Left kidney (tissue), 1 donor: ENCODE measurements at regions not wholly inside any gene's neighbourhood (a gene's known extent, or its start where the extent isn't known, plus 50 kb on each side); places are given as distances from the start of the nearest gene placed in this dataset.

Experiments used
- DNase-seq: peaks from one replicate; pipeline ENCODE4 v3.0.0-alpha.2; 2013

DNA sequence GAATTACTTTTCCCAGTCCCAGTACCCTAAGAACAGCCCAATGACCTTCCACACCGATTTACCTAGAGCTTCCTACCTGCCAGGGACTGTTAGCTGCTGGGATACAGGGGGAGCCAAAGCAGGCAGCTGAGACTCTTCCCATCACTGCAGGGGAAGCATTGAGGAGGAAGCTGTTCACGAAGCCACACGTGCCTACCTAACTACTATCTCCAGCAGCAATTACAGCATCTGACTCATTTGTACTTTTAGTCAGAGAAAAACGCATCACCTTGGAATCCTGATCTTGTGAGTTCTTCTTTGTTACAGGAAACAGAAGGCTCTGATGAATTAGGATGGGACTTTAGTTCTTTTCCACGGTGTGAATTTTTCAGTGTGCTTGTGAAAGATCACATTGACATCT is 113.7 kb upstream of the DHX40 start:
- DNase-seq: no peak

- no peak for DNase-seq
These were observed 110.7 kb upstream of the DHX40 start for GRCh38 chr17:59454633-59455105.

GRCh38 chr17:59456428-59456827 is 109.0 kb upstream of the DHX40 start:
- DNase-seq: no peak

GRCh38 chr17:59456923-59457615 is 108.3 kb upstream of the DHX40 start:
- no peak for DNase-seq

GRCh38 chr17:59462385-59462784 is 103.0 kb upstream of the DHX40 start:
- no peak for DNase-seq

- DNase-seq: no peak
These were observed 101.2 kb upstream of the DHX40 start for GRCh38 chr17:59464246-59464645.

GRCh38 chr17:59465949-59466307 is 99.5 kb upstream of the DHX40 start:
- DNase-seq: no peak

DNA sequence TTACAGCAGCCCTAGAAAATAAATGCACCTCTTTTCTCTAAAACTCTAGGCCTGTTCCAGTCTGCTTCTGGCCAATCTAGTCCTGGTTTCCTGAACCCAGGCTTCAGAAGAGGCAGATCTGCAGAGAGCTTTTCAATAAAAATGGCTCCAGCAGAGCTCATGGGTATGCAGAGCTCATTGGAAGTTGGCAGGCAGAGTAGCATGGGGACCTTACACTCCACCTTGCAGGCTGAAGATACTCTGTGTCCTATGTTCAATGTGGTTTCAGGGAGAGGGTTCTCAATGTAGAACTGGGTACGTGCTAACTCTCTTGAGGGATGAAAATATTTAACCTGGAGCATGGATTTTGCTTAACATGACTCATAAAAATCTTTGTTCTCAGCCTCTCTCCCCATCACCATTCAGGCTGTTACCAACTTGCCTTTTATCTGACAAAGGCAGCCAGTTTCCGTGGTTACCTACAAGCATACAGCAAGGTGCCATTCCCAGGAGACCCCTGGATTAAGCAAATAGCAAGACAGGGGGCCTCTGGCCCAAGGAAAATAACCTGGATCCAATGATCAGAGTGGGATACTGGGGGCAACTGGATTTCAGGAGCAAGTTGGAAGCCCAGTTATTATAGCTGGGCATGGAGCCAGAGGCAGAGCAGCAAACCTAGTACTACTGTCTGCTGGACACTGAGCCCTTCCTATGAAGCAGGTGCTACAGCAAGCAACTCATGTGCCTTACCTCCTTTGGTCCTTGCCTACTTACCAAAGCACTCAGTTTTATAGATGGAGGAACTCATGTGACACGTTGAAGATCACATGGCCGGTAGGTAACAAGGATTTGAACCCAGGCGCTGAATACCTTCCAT is 98.2 kb upstream of the DHX40 start:
- DNase-seq: no peak

DNA sequence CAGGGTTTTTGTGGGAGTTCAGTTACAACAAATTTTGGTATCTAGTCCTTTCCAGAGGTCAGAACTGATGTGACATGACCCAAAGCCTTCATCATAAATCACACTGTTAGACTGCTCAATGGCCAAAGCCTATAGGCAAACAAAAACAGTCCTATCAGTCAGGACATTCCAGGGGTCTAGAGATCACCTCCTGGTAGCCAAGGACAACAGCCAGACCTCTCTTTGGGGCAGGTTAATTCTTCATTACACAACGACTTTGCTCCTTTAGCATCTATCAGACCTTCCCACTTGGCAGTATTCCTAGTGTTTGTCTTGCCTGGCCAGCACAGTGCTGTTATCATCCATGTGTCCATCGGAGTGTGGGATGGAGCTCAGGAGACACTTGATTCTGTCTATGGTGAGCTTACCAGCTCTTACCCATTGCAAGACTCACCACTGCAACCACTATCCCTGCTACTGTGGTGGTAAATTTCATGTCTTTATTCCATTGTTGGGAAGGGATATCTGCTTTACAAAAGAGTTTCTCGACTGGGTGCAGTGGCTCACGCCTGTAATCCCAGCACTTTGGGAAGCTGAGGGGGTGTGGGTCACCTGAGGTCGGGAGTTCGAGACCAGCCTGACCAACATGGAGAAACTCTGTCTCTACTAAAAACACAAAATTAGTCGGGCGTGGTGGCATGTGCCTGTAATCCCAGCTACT is 95.5 kb upstream of the DHX40 start:
- no peak for DNase-seq

GRCh38 chr17:59470624-59471297 is 94.6 kb upstream of the DHX40 start:
- DNase-seq: no peak

DNA sequence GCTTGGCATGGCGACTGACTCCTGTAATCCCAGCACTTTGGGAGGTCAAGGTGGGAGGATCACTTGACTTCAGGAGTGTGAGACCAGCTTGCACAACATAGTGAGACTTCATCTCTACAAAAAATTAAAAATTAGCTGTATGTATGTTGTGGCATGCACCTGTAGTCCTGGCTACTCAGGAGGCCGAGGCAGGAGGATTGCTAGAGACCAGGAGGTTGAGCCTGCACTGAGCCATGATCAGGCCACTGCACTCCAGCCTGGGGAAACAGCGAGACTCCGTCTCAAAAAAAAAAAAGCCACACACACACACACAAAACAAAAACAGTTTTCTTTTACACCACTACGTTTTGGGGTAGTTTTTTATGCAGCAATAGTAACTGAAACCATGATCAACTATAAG is 89.0 kb upstream of the DHX40 start:
- DNase-seq: no peak

- DNase-seq: no peak
These were observed 86.3 kb upstream of the DHX40 start for GRCh38 chr17:59479141-59479540.

DNA sequence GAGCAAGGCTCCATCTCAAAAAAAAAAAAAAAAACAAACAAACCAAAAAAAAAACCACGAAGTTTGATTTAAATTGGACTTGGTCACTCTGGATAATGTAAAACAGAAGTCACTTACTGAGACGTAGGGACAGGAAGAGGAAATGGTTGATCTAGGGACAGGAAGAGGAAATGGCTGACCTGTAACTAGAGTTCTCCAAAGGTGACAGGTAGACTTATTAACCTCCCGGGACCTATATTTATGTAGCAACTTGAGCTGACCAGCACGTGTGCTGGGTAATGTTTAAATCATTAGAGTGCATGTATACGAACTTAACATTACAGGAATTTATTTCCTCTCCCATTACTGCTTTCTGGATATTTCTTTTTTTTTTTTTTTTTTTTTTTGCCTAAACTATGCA is 81.5 kb upstream of the DHX40 start:
- peak; percentile 50 for DNase-seq

DNA sequence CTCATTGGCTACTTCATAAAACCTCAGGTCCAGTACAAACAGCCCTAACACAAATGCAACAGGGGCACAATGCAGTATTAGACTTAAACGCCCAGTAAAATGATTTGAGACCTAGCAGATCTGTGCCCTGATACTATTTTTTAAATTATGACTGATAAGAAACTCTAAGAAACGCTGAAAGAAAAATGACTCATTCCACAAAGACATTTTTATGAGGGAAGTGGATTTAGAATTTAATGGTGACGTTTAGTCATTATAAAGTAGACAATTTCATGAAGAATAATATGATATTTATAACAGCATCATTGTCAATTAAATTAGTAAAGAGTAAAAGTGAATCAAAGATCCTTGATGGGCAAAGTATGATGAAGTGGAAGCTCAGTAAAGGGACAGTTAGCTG is 80.4 kb upstream of the DHX40 start:
- DNase-seq: no peak

- no peak for DNase-seq
These were observed 79.5 kb upstream of the DHX40 start for GRCh38 chr17:59485946-59486345.

DNA sequence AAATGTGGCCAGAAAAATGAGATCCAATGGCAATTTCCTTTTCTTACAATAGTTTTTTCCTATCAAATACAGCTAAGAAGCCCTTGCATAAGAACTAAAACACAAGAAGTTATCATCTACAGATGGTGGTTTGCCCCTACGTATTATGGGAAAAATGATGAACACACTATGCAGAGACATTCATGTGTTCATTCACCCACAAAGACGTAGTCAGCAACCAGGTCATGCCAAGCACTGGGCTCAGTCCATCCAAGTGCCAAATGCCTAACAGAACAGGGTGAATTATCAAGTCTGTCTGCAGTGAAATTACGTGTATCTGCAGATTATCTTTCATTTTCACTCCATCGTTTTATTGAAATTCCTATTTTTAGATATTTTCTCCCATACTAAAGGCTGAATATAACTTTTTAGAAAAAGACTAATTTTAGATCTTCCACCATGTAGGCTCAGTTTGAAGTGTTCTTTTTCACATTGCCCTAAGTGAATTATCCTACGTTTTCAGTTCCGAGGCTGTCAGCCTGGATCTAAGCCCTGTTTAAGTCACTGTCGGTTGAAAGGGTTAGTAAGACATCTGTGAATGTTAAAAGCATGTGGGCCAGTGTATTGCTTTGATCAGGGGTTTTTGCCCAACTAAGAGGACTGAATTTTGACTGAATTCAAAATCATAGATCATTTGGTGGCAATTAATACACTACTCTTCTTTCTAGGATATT is 78.1 kb upstream of the DHX40 start:
- no peak for DNase-seq

DNA sequence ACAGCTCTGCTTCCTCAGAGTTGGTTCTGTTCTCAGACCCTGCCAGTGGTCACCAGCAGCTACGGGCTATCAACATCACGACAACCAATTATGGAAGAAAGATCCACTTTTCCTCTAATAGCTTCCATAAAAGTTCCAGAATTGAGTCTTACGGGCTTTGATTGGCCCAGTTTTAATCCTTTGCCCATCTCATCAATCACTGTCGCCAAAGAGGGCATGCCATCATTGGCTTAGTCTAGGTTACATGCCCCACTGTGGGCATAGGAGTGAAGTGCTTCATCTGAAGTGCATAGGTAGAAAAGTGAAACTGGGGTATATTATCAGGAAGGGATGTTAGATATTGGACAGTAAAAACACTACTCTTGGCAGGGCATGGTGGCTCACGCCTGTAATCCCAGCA is 76.6 kb upstream of the DHX40 start:
- no peak for DNase-seq

GRCh38 chr17:59490216-59490615 is 75.2 kb upstream of the DHX40 start:
- no peak for DNase-seq

- DNase-seq: no peak
These were observed 73.9 kb upstream of the DHX40 start for GRCh38 chr17:59491353-59492090.

GRCh38 chr17:59492091-59492451 is 73.3 kb upstream of the DHX40 start:
- DNase-seq: no peak

DNA sequence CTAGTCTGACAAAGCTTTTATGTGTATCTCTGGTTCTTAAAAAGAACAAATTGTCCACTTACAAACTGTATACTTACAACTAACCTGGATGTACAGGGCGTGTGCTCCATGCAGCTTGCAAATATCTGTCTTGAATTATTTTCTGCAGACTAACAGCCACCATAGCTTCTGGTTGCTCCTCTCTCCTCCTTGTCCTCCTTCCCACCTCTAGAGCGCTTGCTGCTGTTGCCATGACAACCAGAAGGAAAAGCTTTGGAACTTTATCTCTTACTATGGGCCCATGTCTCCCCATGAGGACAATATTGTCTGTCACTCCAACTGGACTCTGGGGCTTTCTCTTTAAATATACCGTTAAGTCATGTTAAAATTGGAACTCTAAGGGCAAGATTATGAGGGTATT is 71.5 kb upstream of the DHX40 start:
- DNase-seq: no peak
